OCI-LY1 (cell line): ENCODE measurements at regions not wholly inside any gene's neighbourhood (a gene's known extent, or its start where the extent isn't known, plus 50 kb on each side); places are given as distances from the start of the nearest gene placed in this dataset.

ENCODE experiments used
- H2AFZ ChIP-seq: fragments of 200-600 bp; sonication (generic), shearing (Covaris generic); 2 replicates; pipeline ENCODE4 v1.6.0; 2014; ENCODE audit warnings: antibody characterized with exemption, mild to moderate bottlenecking, low read length
- H3F3A ChIP-seq: fragments of 200-600 bp; sonication (generic), shearing (Covaris generic); 2 replicates; pipeline ENCODE4 v1.6.0; 2014; ENCODE audit warnings: mild to moderate bottlenecking, antibody characterized with exemption, low read length, moderate library complexity; ENCODE audit not compliant: insufficient read depth
- H3K27ac ChIP-seq: fragments of 200-600 bp; sonication (generic); 2 replicates; pipeline ENCODE4 v1.5.1; 2014; ENCODE audit warnings: low read length, mixed run types, mild to moderate bottlenecking, low read depth; ENCODE audit not compliant: poor library complexity, severe bottlenecking
- H3K27me3 ChIP-seq: fragments of 200-600 bp; sonication (generic); 2 replicates; pipeline ENCODE4 v1.6.0; 2014; ENCODE audit warnings: antibody characterized with exemption, mild to moderate bottlenecking, low read length, moderate library complexity; ENCODE audit not compliant: insufficient read depth
- H3K36me3 ChIP-seq: fragments of 200-600 bp; sonication (generic); 2 replicates; pipeline ENCODE4 v1.6.1; 2014; ENCODE audit warnings: mild to moderate bottlenecking, antibody characterized with exemption, low read length, moderate library complexity, mixed read lengths; ENCODE audit not compliant: insufficient read depth
- H3K4me1 ChIP-seq: fragments of 200-600 bp; sonication (generic); 2 replicates; pipeline ENCODE4 v1.5.1; 2014; ENCODE audit warnings: mild to moderate bottlenecking, low read length, moderate library complexity; ENCODE audit not compliant: insufficient read depth, severe bottlenecking
- H3K4me2 ChIP-seq: fragments of 200-600 bp; sonication (generic), shearing (Covaris generic); 2 replicates; pipeline ENCODE4 v1.6.1; 2014; ENCODE audit warnings: low read length
- H3K4me3 ChIP-seq: fragments of 200-600 bp; sonication (generic); 2 replicates; pipeline ENCODE4 v1.5.1; 2014; ENCODE audit warnings: low read length, low read depth, mild to moderate bottlenecking, mixed read lengths; ENCODE audit not compliant: poor library complexity, severe bottlenecking
- H3K79me2 ChIP-seq: fragments of 200-600 bp; shearing (Covaris generic); 2 replicates; pipeline ENCODE4 v1.6.1; 2016; ENCODE audit warnings: mixed run types, low read length, mixed read lengths; ENCODE audit not compliant: insufficient read depth
- H3K9ac ChIP-seq: fragments of 200-600 bp; sonication (generic), shearing (Covaris generic); 2 replicates; pipeline ENCODE4 v1.6.1; 2014; ENCODE audit warnings: mild to moderate bottlenecking, low read length, mixed read lengths
- H3K9me2 ChIP-seq: fragments of 200-600 bp; sonication (generic), shearing (Covaris generic); 2 replicates; pipeline ENCODE4 v1.6.1; 2014; ENCODE audit warnings: low read depth, mild to moderate bottlenecking, low read length, mixed read lengths
- H3K9me3 ChIP-seq: fragments of 200-600 bp; shearing (Covaris generic); 2 replicates; pipeline ENCODE4 v1.6.1; 2014; ENCODE audit warnings: low read length, mixed read lengths
- H4K20me1 ChIP-seq: fragments of 200-600 bp; sonication (generic), shearing (Covaris generic); 2 replicates; pipeline ENCODE4 v1.6.0; 2016; ENCODE audit warnings: mild to moderate bottlenecking, low read length; ENCODE audit not compliant: insufficient read depth
- CTCF ChIP-seq: fragments of 200-600 bp; sonication (generic), shearing (Covaris generic); IDR thresholded peaks from 2 replicates; pipeline ENCODE4 v1.5.1; 2017; ENCODE audit warnings: mild to moderate bottlenecking, antibody characterized with exemption, low read length, moderate library complexity, mixed read lengths
- EZH2 ChIP-seq: fragments of 200-600 bp; sonication (generic), shearing (Covaris generic); IDR thresholded peaks from 2 replicates; pipeline ENCODE4 v1.8.0; 2017; ENCODE audit warnings: borderline replicate concordance, mixed run types, mild to moderate bottlenecking, antibody characterized with exemption, low read length, moderate library complexity, mixed read lengths

DNA sequence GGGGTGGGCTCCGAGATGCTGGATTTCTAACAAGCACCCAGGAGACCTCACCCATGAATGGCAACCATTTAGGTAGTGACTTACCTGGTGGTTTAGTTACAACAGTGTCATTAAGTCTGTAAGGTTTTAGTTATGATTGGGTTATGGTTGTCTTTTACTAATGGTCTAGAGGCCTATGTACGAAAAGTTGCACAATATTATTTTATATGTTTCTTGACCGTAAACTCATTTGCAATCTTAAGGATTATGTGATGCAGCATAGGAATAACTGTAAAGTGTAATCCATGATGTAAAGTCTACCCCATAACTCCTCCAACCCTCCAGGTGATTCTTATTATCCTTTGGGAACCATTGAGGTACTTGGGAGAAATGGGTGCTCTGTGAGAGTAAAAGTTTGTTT, 155.4 kb upstream of the ZEB2 start:
- TF ChIP-seq CTCF (no peak), EZH2 (no peak)
- Histone ChIP-seq H3K4me1 (peaks cover 81% of the 10 kb centered on the region), H3K9me2 (no peaks in the 10 kb centered on the region), H3K9ac (no peak overlapping the region), H2AFZ (no peak overlapping the region), H3K4me3 (no peak overlapping the region), H3K9me3 (no peaks in the 10 kb centered on the region), H3K4me2 (no peak overlapping the region), H4K20me1 (no peaks in the 10 kb centered on the region), H3K36me3 (no peaks in the 10 kb centered on the region), H3F3A (no peaks in the 10 kb centered on the region), H3K27me3 (no peaks in the 10 kb centered on the region), H3K27ac (no peak overlapping the region), H3K79me2 (no peaks in the 10 kb centered on the region)

GRCh38 chr2:144674071-144674470, 154.2 kb upstream of the ZEB2 start:
- Histone ChIP-seq H3K27ac (no peak overlapping the region), H3F3A (no peaks in the 10 kb centered on the region), H3K27me3 (no peaks in the 10 kb centered on the region), H2AFZ (no peak overlapping the region), H3K9ac (no peak overlapping the region), H3K36me3 (no peaks in the 10 kb centered on the region), H3K4me3 (no peak overlapping the region), H3K9me3 (no peaks in the 10 kb centered on the region), H3K4me1 (peaks cover 81% of the 10 kb centered on the region), H3K79me2 (no peaks in the 10 kb centered on the region), H3K4me2 (no peak overlapping the region), H3K9me2 (no peaks in the 10 kb centered on the region), H4K20me1 (no peaks in the 10 kb centered on the region)
- TF ChIP-seq CTCF, result no peak
- no peak for TF ChIP-seq EZH2

DNA sequence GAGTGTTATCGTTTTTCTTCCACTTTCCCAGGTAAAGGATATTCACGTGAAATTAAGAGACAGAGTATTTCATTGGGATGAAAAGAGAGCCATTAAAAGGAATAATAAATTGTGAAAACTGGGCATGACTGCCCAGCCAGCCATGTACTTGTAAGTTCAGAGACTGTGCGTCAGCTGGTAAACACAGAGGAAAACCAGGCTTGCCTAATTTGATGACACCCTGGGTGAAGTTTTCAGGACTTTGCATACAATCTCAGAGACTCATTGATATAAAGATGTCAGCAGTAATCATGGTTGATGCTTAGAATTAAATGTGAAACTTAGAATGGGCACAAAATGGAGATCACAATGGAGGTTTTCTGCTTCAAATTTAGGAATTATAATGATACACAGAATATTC, 153.5 kb upstream of the ZEB2 start:
- no peak for TF ChIP-seq CTCF
- no peak for TF ChIP-seq EZH2
- no peak overlapping the region for H2AFZ ChIP-seq
- H3K9ac ChIP-seq, result no peak overlapping the region
- no peaks in the 10 kb centered on the region for H3K27me3 ChIP-seq
- H3K4me2 ChIP-seq, result no peak overlapping the region
- no peaks in the 10 kb centered on the region for H3F3A ChIP-seq
- peaks cover 81% of the 10 kb centered on the region for H3K4me1 ChIP-seq
- H3K36me3 ChIP-seq, result no peaks in the 10 kb centered on the region
- H3K4me3 ChIP-seq, result no peak overlapping the region
- no peaks in the 10 kb centered on the region for H3K9me2 ChIP-seq
- H4K20me1 ChIP-seq, result no peaks in the 10 kb centered on the region
- no peaks in the 10 kb centered on the region for H3K79me2 ChIP-seq
- H3K9me3 ChIP-seq, result no peaks in the 10 kb centered on the region
- H3K27ac ChIP-seq, result no peak overlapping the region
